ENCODE measurements at regions not wholly inside any gene's neighbourhood (a gene's known extent, or its start where the extent isn't known, plus 50 kb on each side); places are given as distances from the start of the nearest gene placed in this dataset.

DNA sequence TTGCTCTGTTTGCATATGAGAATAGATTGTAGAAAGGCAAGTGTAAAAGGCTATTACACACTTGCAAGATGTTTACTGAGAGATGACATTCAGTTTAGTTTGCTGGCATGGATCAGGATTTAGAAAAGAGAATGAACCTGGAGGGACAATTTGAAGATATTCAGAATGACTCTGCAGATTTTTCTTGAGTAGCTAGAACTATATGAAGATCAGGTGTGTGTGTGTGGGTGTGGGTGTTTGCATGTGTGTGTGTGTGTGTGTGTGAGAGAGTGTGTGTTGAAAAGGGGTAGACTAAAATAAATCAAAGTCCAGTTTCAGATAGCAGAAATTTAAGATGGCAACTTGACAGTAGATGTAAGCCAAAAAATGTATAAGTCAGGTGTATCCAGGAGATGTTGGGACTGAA, 74.0 kb upstream of the ANXA1 start:
- intact Hi-C loops (cut with micrococcal nuclease) (no loop called here), in situ Hi-C loops (cut with MboI; ENCODE audit: low sequenced_read_pairs) (no loop called here), dilution Hi-C loops (cut with HindIII; ENCODE audit: low sequenced_read_pairs, unreplicated experiment) (no loop called here)
- DNase-seq (no peak), ATAC-seq (ENCODE audit: low read depth) (no peak)
- Histone ChIP-seq H2BK120ac (ENCODE audit: low read depth, low read length) (no peak overlapping the region), H3K4me1 (ENCODE audit: control insufficient read depth, insufficient read depth, low read length) (no peaks in the 10 kb centered on the region), H3K36me3 (ENCODE audit: control insufficient read depth, insufficient read depth, low read length) (no peaks in the 10 kb centered on the region), H3K79me1 (ENCODE audit: low read depth in 1 of 2, low read length in 2 of 2) (no peaks in the 10 kb centered on the region), H2BK15ac (ENCODE audit: low read depth, low read length) (no peak overlapping the region), H3K27ac (ENCODE audit: insufficient read depth, low read length) (no peak overlapping the region), H3K4ac (ENCODE audit: low read depth, low read length) (no peak overlapping the region), H3K9me1 (ENCODE audit: insufficient read depth, low read length) (no peaks in the 10 kb centered on the region), H3K23ac (ENCODE audit: low read depth, low read length) (no peak overlapping the region), H2BK5ac (ENCODE audit: low read depth, low read length, poor library complexity, severe bottlenecking) (no peak overlapping the region), H4K91ac (ENCODE audit: insufficient read depth, low read depth, low read length) (no peak overlapping the region), H2BK20ac (ENCODE audit: low read depth, low read length) (no peak overlapping the region), H3K18ac (ENCODE audit: low read depth, low read length) (no peak overlapping the region), H4K8ac (ENCODE audit: low read depth in 2 of 2, low read length in 2 of 2) (no peak overlapping the region), H3K56ac (ENCODE audit: extremely low read depth, insufficient read depth, low read length) (no peak overlapping the region), H3K9me3 (ENCODE audit: control insufficient read depth, insufficient read depth, low read length) (no peaks in the 10 kb centered on the region), H3K4me3 (ENCODE audit: insufficient read depth, low read depth, low read length) (no peak overlapping the region), H2AFZ (replicated peaks; ENCODE audit: low read length, poor library complexity) (no peak overlapping the region), H3K9ac (ENCODE audit: low read depth, low read length) (no peak overlapping the region), H2AK5ac (ENCODE audit: low read depth, low read length) (no peak overlapping the region), H4K20me1 (ENCODE audit: insufficient read depth, low read length) (no peaks in the 10 kb centered on the region), H4K5ac (ENCODE audit: low read depth, low read length) (no peak overlapping the region), H3K14ac (replicated peaks; ENCODE audit: low read depth, low read length) (no peak overlapping the region), H3K27me3 (ENCODE audit: control insufficient read depth, insufficient read depth, low read length) (no peaks in the 10 kb centered on the region), H3K4me2 (ENCODE audit: low read depth, low read length) (no peak overlapping the region), H2AK9ac (replicated peaks; ENCODE audit: low read depth, low read length, poor library complexity) (no peak overlapping the region)
- no peak for TF ChIP-seq RFX5 (IDR thresholded peaks at IDR 0.05; ENCODE audit: low read depth, low read length)
- TF ChIP-seq MXI1 (IDR thresholded peaks at IDR 0.05; ENCODE audit: borderline replicate concordance, low read depth, low read length) = no peak
- TF ChIP-seq, protein P1, sequence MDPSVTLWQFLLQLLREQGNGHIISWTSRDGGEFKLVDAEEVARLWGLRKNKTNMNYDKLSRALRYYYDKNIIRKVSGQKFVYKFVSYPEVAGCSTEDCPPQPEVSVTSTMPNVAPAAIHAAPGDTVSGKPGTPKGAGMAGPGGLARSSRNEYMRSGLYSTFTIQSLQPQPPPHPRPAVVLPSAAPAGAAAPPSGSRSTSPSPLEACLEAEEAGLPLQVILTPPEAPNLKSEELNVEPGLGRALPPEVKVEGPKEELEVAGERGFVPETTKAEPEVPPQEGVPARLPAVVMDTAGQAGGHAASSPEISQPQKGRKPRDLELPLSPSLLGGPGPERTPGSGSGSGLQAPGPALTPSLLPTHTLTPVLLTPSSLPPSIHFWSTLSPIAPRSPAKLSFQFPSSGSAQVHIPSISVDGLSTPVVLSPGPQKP (IDR thresholded peaks at IDR 0.05; ENCODE audit: borderline replicate concordance, low read depth, low read length) = no peak
- no peak for TF ChIP-seq SMC3 (IDR thresholded peaks at IDR 0.05; ENCODE audit: low read depth, low read length)
- TF ChIP-seq BHLHE40 (IDR thresholded peaks at IDR 0.05; ENCODE audit: low read depth, low read length) = no peak
- no peak for TF ChIP-seq CEBPB (IDR thresholded peaks at IDR 0.05; ENCODE audit: low read depth, low read length)
- no peak for TF ChIP-seq CTCF (conservative IDR thresholded peaks at IDR 0.05; ENCODE audit: low read depth, low read length)
- no peak for TF ChIP-seq RAD21 (IDR thresholded peaks at IDR 0.05; ENCODE audit: low read length)
- TF ChIP-seq, protein P2, sequence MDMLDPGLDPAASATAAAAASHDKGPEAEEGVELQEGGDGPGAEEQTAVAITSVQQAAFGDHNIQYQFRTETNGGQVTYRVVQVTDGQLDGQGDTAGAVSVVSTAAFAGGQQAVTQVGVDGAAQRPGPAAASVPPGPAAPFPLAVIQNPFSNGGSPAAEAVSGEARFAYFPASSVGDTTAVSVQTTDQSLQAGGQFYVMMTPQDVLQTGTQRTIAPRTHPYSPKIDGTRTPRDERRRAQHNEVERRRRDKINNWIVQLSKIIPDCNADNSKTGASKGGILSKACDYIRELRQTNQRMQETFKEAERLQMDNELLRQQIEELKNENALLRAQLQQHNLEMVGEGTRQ (IDR thresholded peaks at IDR 0.05; ENCODE audit: low read depth, low read length) = no peak
- no peak for TF ChIP-seq FOS (IDR thresholded peaks at IDR 0.05; ENCODE audit: low read depth, low read length)
- TF ChIP-seq CHD1 (IDR thresholded peaks at IDR 0.05; ENCODE audit: low read depth, low read length) = no peak
- no peak for TF ChIP-seq POLR2A (IDR thresholded peaks at IDR 0.05; ENCODE audit: low read depth, low read length)
- POLR2A ChIA-PET (ENCODE audit: unreplicated experiment) = no interaction called here
- CTCF ChIA-PET = no interaction called here
- BruUV-seq (replicated peaks) = no TSS peak

Data from IMR-90 (cell line).